Heart left ventricle (tissue), 16 donors: ENCODE measurements at regions not wholly inside any gene's neighbourhood (a gene's known extent, or its start where the extent isn't known, plus 50 kb on each side); places are given as distances from the start of the nearest gene placed in this dataset.

Source experiments
- ATAC-seq, 4 donors: fragments of 200-7000 bp; cut with Tn5 transposase; one replicate each; pipeline ENCODE4 v1.9.1; 2020 to 2022; ENCODE audit warnings: moderate library complexity in 4 of 4, mild to moderate bottlenecking in 3 of 4, moderate number of reproducible peaks in 1 of 4
- DNase-seq, 5 donors: peaks; one replicate each; pipeline ENCODE4 v3.0.0-alpha.2; 2020
- H3K27ac ChIP-seq, 12 donors: fragments of 200-600 bp; sonication (generic) in 4 of 12; one replicate each; pipeline versions ENCODE4 v1.5.0 to v1.8.0; 2016 to 2022; ENCODE audit warnings: mild to moderate bottlenecking in 2 of 12
- H3K27me3 ChIP-seq, 9 donors: fragments of 200-600 bp; sonication (generic) in 2 of 9; one replicate each; pipeline versions ENCODE4 v1.5.1 to v1.8.0; 2016 to 2022; ENCODE audit warnings: mild to moderate bottlenecking in 3 of 9
- H3K36me3 ChIP-seq, 9 donors: fragments of 200-600 bp; sonication (generic) in 2 of 9; one replicate each; pipeline versions ENCODE4 v1.5.0 to v1.8.0; 2018 to 2022; ENCODE audit warnings: mild to moderate bottlenecking in 2 of 9
- H3K4me1 ChIP-seq, 12 donors: fragments of 200-600 bp; sonication (generic) in 4 of 12; one replicate each; pipeline versions ENCODE4 v1.5.0 to v1.8.0; 2016 to 2022; ENCODE audit warnings: mild to moderate bottlenecking in 3 of 12
- H3K4me3 ChIP-seq, 12 donors: fragments of 200-600 bp; sonication (generic) in 4 of 12; one replicate each; pipeline versions ENCODE4 v1.5.0 to v1.8.0; 2017 to 2022; ENCODE audit warnings: mild to moderate bottlenecking in 9 of 12, moderate library complexity in 4 of 12
- H3K9me3 ChIP-seq, 12 donors: fragments of 200-600 bp; sonication (generic) in 4 of 12; one replicate each; pipeline versions ENCODE4 v1.5.0 to v1.8.0; 2016 to 2022; ENCODE audit warnings: mild to moderate bottlenecking in 1 of 12
- CTCF ChIP-seq, 12 donors: fragments of 200-600 bp; sonication (generic) in 4 of 12; IDR thresholded peaks; one replicate each; pipeline versions ENCODE4 v1.5.0 to v1.8.0; 2018 to 2022; ENCODE audit warnings: antibody characterized with exemption in 12 of 12, mild to moderate bottlenecking in 5 of 12
- POLR2A ChIP-seq, 2 donors: fragments of 450-650 bp; IDR thresholded peaks; one replicate each; pipeline ENCODE4 v1.6.1; 2017; ENCODE audit warnings: antibody characterized with exemption in 2 of 2, mild to moderate bottlenecking in 2 of 2, moderate library complexity in 2 of 2
- WGBS, 4 donors: extraction: QIAGEN DNeasy Blood & Tissue Kit in 2 of 4; methylation state at CpG; one replicate each; pipeline versions ENCODE4 v1.1.5 to v1.1.7; 2013 to 2018; 5-methylcytosine and 5-hydroxymethylcytosine counted together
- intact Hi-C, 10 donors: fragments of 100-400 bp; cut with DNase I; formaldehyde crosslinking; loops; one replicate each; pipeline versions ENCODE4 v1.11.1 to v1.14.2; 2022
- donor health status: ischemic (EF 13 %, LVEDD 7.1; RV severe dilation, severe dysfunction).
- donor health status: healthy with polysubstance abuse.
- donor health status: DM: no; HTN: yes; CAD: no.
- donor health status: DM: no; HTN: no; CAD: no.
- donor health status: ischemic (EF 25% LVEDD 6.9; RV normal size, moderate dysfunction).
- donor health status: ischemic (EF 25% LVEDD 5.7; RV mildly dilated, moderate dysfunction).
- donor health status: healthy.
- donor health status: DM: yes; HTN: yes; CAD: no.
- donor health status: ischemic (EF 35%, LVEDD 5.7; RV mildly dilated, moderate dysfunction).
- donor health status: nonischemic (EF 11% LVEDD 7.7; RV severe dilation, severe dysfunction).
- donor health status: DM: yes; HTN: yes; CAD: no.
- donor health status: PGD.
- donor health status: ischemic (EF 29% LVEDD 5.4; RV normal size, mild dysfunction).
- donor health status: nonischemic (EF 23%, LVEDD 6.1; RV moderate dilation, normal function).

GRCh38 chr2:49514201-49514600 is 359.9 kb upstream of the FSHR start:
- ATAC-seq (no peak), DNase-seq (no peak)
- Histone ChIP-seq H3K27me3 (no peaks in the 10 kb centered on the region), H3K4me1 (no peaks in the 10 kb centered on the region), H3K27ac (no peak overlapping the region), H3K36me3 (no peaks in the 10 kb centered on the region), H3K4me3 (no peak overlapping the region), H3K9me3 (peaks cover 0 to 8% (median 0%) of the 10 kb centered on the region in 12 donors)
- intact Hi-C loops = no loop called here
- TF ChIP-seq CTCF (IDR thresholded peaks at IDR 0.05) (no peak), POLR2A (IDR thresholded peaks at IDR 0.05) (no peak)
- 44 to 59% (median 54%) methylated on average over 1 of the region's 1 CpG for WGBS, 4 donors

DNA sequence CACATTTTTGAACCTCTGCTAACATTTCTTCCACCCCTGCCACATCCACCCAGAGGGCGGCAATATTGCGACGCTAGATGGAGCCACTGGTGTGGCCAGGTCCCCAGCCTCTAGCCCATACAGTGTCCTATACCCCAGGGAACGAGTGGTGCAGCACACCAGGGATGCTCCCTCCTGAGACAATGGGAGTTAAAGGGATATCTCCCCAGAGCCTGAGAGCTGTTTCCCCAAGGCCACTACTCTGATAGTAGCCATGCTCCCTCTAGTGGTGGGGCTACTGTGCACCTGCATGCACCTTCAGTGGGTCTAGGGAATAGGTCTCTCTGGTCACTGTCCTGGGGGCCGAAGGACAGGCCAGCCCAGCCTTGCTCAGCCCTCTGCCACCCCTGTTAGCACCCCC is 336.4 kb upstream of the FSHR start:
- ATAC-seq = peak in 2 of 4 donors; percentile 50 to 62
- Histone ChIP-seq H3K27me3 (no peaks in the 10 kb centered on the region), H3K9me3 (peaks cover 0 to 20% (median 0%) of the 10 kb centered on the region in 12 donors), H3K36me3 (no peaks in the 10 kb centered on the region), H3K27ac (no peak overlapping the region), H3K4me1 (no peaks in the 10 kb centered on the region), H3K4me3 (no peak overlapping the region)
- WGBS, 4 donors = 17 to 48% (median 38%) methylated on average over 3 to 5 of the region's 5 CpGs
- intact Hi-C loops = loop anchor here in 1 of 10 donors (5.0 kb wide), 2 partner anchors 233 to 543 kb away; no protein-coding TSS in a partner anchor
- DNase-seq = peak in 3 of 5 donors; percentile 18 to 47 (median 23)
- peak; percentile 19 to 46 (median 38) for TF ChIP-seq CTCF (IDR thresholded peaks at IDR 0.05)
- no peak for TF ChIP-seq POLR2A (IDR thresholded peaks at IDR 0.05)

- no peaks in the 10 kb centered on the region for H3K4me1 ChIP-seq
- H3K4me3 ChIP-seq = no peak overlapping the region
- no peak for ATAC-seq
- no peak for DNase-seq
- no peaks in the 10 kb centered on the region for H3K36me3 ChIP-seq
- no peaks in the 10 kb centered on the region for H3K27me3 ChIP-seq
- WGBS, 4 donors = 77 to 88% (median 88%) methylated on average over 1 of the region's 1 CpG
- H3K9me3 ChIP-seq = peaks cover 0 to 12% (median 0%) of the 10 kb centered on the region in 12 donors
- H3K27ac ChIP-seq = no peak overlapping the region
- no peak for TF ChIP-seq POLR2A (IDR thresholded peaks at IDR 0.05)
- TF ChIP-seq CTCF (IDR thresholded peaks at IDR 0.05) = no peak
- intact Hi-C loops = no loop called here
Measured at GRCh38 chr2:49487139-49487538, 332.8 kb upstream of the FSHR start.

- WGBS, 4 donors = 51 to 63% (median 53%) methylated on average over 1 of the region's 1 CpG
Measured at GRCh38 chr2:49480520-49480919, 326.2 kb upstream of the FSHR start.

More at GRCh38 chr2:49480520-49480919, 326.2 kb upstream of the FSHR start:
- H3K36me3 ChIP-seq = no peaks in the 10 kb centered on the region
- H3K27me3 ChIP-seq = no peaks in the 10 kb centered on the region
- intact Hi-C loops = no loop called here
- no peak for TF ChIP-seq POLR2A (IDR thresholded peaks at IDR 0.05)
- no peak for TF ChIP-seq CTCF (IDR thresholded peaks at IDR 0.05)
- no peak overlapping the region for H3K4me3 ChIP-seq
- DNase-seq (no peak), ATAC-seq (no peak)
- H3K27ac ChIP-seq = no peak overlapping the region
- peaks cover 0 to 19% (median 0%) of the 10 kb centered on the region in 12 donors for H3K9me3 ChIP-seq
- no peaks in the 10 kb centered on the region for H3K4me1 ChIP-seq
